ENCODE measurements at regions not wholly inside any gene's neighbourhood (a gene's known extent, or its start where the extent isn't known, plus 50 kb on each side); places are given as distances from the start of the nearest gene placed in this dataset.

DNA sequence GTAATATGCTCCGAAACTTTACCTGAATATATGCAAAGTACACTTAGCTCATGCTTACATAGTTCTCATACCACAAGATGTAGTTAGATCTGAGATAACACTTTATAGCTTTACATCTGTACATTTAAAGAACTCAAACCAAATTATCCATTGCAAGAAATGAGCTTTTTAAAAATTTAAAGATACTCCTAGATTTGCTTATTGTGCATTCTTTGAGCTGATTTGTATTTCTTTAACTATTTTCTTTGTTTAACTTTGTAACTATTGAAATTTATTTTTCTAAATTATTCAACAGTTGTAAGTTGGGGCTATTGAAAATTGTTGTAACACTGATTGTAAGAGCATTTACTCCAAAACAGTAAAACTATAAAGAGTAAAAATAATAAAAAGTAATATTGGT lies 340.2 kb upstream of the NOVA1 start:
- TF ChIP-seq POLR2A (IDR thresholded peaks at IDR 0.05), result no peak
- TF ChIP-seq, protein P1, sequence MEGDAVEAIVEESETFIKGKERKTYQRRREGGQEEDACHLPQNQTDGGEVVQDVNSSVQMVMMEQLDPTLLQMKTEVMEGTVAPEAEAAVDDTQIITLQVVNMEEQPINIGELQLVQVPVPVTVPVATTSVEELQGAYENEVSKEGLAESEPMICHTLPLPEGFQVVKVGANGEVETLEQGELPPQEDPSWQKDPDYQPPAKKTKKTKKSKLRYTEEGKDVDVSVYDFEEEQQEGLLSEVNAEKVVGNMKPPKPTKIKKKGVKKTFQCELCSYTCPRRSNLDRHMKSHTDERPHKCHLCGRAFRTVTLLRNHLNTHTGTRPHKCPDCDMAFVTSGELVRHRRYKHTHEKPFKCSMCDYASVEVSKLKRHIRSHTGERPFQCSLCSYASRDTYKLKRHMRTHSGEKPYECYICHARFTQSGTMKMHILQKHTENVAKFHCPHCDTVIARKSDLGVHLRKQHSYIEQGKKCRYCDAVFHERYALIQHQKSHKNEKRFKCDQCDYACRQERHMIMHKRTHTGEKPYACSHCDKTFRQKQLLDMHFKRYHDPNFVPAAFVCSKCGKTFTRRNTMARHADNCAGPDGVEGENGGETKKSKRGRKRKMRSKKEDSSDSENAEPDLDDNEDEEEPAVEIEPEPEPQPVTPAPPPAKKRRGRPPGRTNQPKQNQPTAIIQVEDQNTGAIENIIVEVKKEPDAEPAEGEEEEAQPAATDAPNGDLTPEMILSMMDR (IDR thresholded peaks at IDR 0.05), result no peak
- no peak for DNase-seq
- Histone ChIP-seq H3K27ac (no peak overlapping the region), H3K27me3 (no peaks in the 10 kb centered on the region), H3K36me3 (ENCODE audit: low read depth, missing control alignments) (no peaks in the 10 kb centered on the region), H3K4me3 (no peak overlapping the region), H3K9me3 (no peaks in the 10 kb centered on the region), H3K4me1 (no peaks in the 10 kb centered on the region)
- 96 to 100% methylated on average over 1 of the region's 1 CpG for WGBS, 2 donors
- intact Hi-C loops (cut with DNase I; ENCODE audit: low total_unique reads), result no loop called here

DNA sequence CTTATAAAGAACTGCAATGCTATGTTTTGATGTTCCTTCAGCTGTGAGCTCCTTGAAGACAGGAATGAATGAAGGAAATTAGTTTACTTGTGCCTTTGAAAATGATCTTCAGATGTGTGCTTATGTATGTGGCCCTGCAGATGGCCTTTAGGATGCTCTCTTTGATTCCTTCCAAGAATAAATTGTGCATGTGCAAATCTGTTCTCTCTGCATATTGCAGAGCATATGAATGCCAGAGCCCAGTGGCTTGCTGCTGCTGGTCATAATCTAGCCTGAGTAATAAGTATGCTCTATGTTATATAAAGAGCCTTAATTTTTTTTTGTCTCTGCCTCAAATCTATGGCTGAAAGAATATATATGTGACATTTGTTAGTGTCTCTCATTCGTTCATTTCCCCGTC lies 341.9 kb upstream of the NOVA1 start:
- 84 to 88% methylated on average over 2 of the region's 2 CpGs for WGBS, 2 donors
- intact Hi-C loops (cut with DNase I; ENCODE audit: low total_unique reads), result no loop called here
- H3K27me3 ChIP-seq, result no peaks in the 10 kb centered on the region
- H3K27ac ChIP-seq, result no peak overlapping the region
- no peaks in the 10 kb centered on the region for H3K36me3 ChIP-seq (ENCODE audit: low read depth, missing control alignments)
- DNase-seq, result no peak
- H3K4me3 ChIP-seq, result no peak overlapping the region
- TF ChIP-seq POLR2A (IDR thresholded peaks at IDR 0.05), result no peak
- TF ChIP-seq, protein P1 (IDR thresholded peaks at IDR 0.05), result no peak
- H3K4me1 ChIP-seq, result no peaks in the 10 kb centered on the region
- no peaks in the 10 kb centered on the region for H3K9me3 ChIP-seq

DNA sequence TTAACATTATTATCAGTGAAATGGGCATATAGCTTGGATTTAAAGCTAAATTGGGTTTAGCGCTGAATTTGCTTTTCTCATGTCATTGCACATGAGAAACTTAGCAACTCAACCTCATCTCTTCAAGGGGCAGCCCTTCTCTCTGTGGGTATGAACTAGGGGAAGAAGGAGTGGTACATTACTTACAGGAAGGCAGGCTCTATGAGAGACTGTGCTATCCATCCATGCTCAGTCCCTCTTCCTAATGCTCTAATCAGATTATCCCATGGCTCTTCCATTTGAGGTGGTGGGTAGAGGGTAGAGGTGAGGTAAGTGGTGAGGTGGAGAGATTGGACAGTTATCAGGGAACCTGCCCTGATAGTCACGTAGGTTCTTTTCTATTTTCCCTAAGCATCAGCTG lies 343.7 kb upstream of the NOVA1 start:
- no peak overlapping the region for H3K4me3 ChIP-seq
- no peak overlapping the region for H3K27ac ChIP-seq
- WGBS, 2 donors, result 89 to 93% methylated on average over 2 of the region's 2 CpGs
- no peak for DNase-seq
- H3K36me3 ChIP-seq (ENCODE audit: low read depth, missing control alignments), result no peaks in the 10 kb centered on the region
- TF ChIP-seq POLR2A (IDR thresholded peaks at IDR 0.05), result no peak
- TF ChIP-seq, protein P1 (IDR thresholded peaks at IDR 0.05), result no peak
- no peaks in the 10 kb centered on the region for H3K27me3 ChIP-seq
- no peaks in the 10 kb centered on the region for H3K9me3 ChIP-seq
- no peaks in the 10 kb centered on the region for H3K4me1 ChIP-seq
- intact Hi-C loops (cut with DNase I; ENCODE audit: low total_unique reads), result no loop called here

DNA sequence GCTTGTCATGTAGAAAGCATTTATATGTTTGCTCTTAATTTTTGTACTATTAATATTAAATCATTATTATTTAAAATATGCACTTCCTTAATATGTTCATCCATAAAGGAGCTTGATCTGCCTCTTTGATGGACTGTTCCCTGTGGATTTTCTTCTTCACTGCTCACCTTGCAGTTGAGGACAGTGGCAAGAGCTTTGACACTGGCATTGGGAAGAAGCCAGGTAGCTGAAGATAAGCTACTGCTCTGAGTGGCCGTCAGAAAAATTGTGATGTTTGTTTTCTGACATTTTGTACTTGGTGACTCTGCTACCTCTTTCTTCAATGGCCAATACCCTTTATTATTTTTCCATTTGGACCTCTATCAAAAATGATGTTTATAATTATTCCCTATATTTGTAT lies 349.4 kb upstream of the NOVA1 start:
- Histone ChIP-seq H3K36me3 (ENCODE audit: low read depth, missing control alignments) (no peaks in the 10 kb centered on the region), H3K4me1 (no peaks in the 10 kb centered on the region), H3K4me3 (no peak overlapping the region), H3K9me3 (no peaks in the 10 kb centered on the region), H3K27ac (no peak overlapping the region), H3K27me3 (no peaks in the 10 kb centered on the region)
- TF ChIP-seq, protein P1 (IDR thresholded peaks at IDR 0.05), result no peak
- no peak for TF ChIP-seq POLR2A (IDR thresholded peaks at IDR 0.05)
- DNase-seq, result no peak
- intact Hi-C loops (cut with DNase I; ENCODE audit: low total_unique reads), result no loop called here
- 83 to 92% methylated on average over 1 of the region's 1 CpG for WGBS, 2 donors

DNA sequence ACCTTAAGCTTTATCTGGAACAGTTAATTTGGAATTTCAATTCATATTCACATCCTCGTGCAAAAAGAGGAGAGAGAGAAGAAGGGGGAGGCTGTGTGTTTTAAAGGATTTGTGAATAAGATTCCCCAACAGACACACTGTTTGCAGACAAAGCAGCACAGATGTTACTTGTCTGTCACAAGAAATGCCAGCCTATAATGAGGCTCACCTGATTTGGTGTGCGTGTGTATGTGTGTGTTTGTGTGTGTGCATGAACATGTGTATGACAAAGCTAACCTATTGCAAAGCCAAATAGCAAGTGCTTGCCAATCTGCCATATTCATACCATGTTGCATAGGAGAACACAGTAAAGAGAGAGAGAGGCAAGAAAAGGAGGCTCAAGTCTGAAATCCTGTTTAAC lies 361.6 kb upstream of the NOVA1 start:
- WGBS, 2 donors, result 79 to 86% methylated on average over 2 of the region's 2 CpGs
- no peak for DNase-seq
- H3K9me3 ChIP-seq, result no peaks in the 10 kb centered on the region
- no peak overlapping the region for H3K4me3 ChIP-seq
- no peaks in the 10 kb centered on the region for H3K27me3 ChIP-seq
- intact Hi-C loops (cut with DNase I; ENCODE audit: low total_unique reads), result no loop called here
- H3K36me3 ChIP-seq (ENCODE audit: low read depth, missing control alignments), result no peaks in the 10 kb centered on the region
- TF ChIP-seq, protein P1 (IDR thresholded peaks at IDR 0.05), result no peak
- TF ChIP-seq POLR2A (IDR thresholded peaks at IDR 0.05), result no peak
- H3K27ac ChIP-seq, result no peak overlapping the region
- no peaks in the 10 kb centered on the region for H3K4me1 ChIP-seq
